C4-2B (cell line): ENCODE measurements at regions not wholly inside any gene's neighbourhood (a gene's known extent, or its start where the extent isn't known, plus 50 kb on each side); places are given as distances from the start of the nearest gene placed in this dataset.

Source experiments
- CTCF ChIP-seq: fragments of 450-650 bp; conservative IDR thresholded peaks from 2 replicates; pipeline ENCODE4 v1.5.1; 2017; ENCODE audit warnings: mild to moderate bottlenecking
- ZFX ChIP-seq: fragments of 450-650 bp; IDR thresholded peaks from 2 replicates; pipeline ENCODE4 v1.6.1; 2017

- TF ChIP-seq CTCF (no peak), ZFX (no peak)
Observed at GRCh38 chr2:125207431-125207830, 1182.3 kb downstream of the CNTNAP5 start.
